Motor neuron (in vitro differentiated cells): ENCODE measurements at regions not wholly inside any gene's neighbourhood (a gene's known extent, or its start where the extent isn't known, plus 50 kb on each side); places are given as distances from the start of the nearest gene placed in this dataset.

ENCODE experiments used
- ATAC-seq, 8 experiments: fragments of 200-7000 bp; cut with Tn5 transposase; replicated peaks in 6 of 8; 2 replicates each; pipeline ENCODE4 v1.8.0; 2021; ENCODE audit warnings: mild to moderate bottlenecking in 8 of 8, moderate library complexity in 8 of 8
- H3K27ac ChIP-seq, 2 donors: fragments of 250-450 bp; sonication (Bioruptor Pico); 2 replicates each; pipeline ENCODE4 v1.9.0; 2021; ENCODE audit warnings: antibody characterized with exemption in 2 of 2, mild to moderate bottlenecking in 2 of 2, moderate library complexity in 1 of 2
- H3K4me1 ChIP-seq, 2 donors: fragments of 250-450 bp; sonication (Bioruptor Pico); replicated peaks in 1 of 2; 2 replicates each; pipeline ENCODE4 v1.6.1; 2021; ENCODE audit warnings: antibody characterized with exemption in 2 of 2, mild to moderate bottlenecking in 2 of 2, moderate library complexity in 1 of 2
- H3K4me3 ChIP-seq, 5 donors: fragments of 250-450 bp; sonication (Bioruptor Pico); 2 replicates each; pipeline ENCODE4 v1.9.0; 2021; ENCODE audit warnings: antibody characterized with exemption in 5 of 5, mild to moderate bottlenecking in 5 of 5, moderate library complexity in 4 of 5
- WGBS, 10 experiments: fragments of 450-650 bp; shearing (Covaris generic); methylation state at CpG; one replicate each; pipeline ENCODE4 v1.0.0; 2022; 5-methylcytosine and 5-hydroxymethylcytosine counted together
- in situ Hi-C, 9 experiments: fragments of 400-800 bp; cut with MboI; loops; one replicate each; pipeline ENCODE4 v1.15.0; 2021; ENCODE audit warnings: low sequenced_read_pairs in 9 of 9, low pct_unique_long_range_greater_than_20kb in 2 of 9; ENCODE audit not compliant: unreplicated experiment in 9 of 9

GRCh38 chr3:30069056-30069455, 537.3 kb upstream of the TGFBR2 start:
- in situ Hi-C loops: no loop called here
- 33 to 100% (median 76%) methylated on average over 1 to 2 of the region's 2 CpGs; no CpG with 5 or more reads in 3 of the 10 experiments for WGBS, 10 experiments
- Histone ChIP-seq H3K4me1 (peaks cover 0 to 3% of the 10 kb centered on the region in 2 donors), H3K27ac (no peak overlapping the region), H3K4me3 (no peak overlapping the region)
- no peak for ATAC-seq

DNA sequence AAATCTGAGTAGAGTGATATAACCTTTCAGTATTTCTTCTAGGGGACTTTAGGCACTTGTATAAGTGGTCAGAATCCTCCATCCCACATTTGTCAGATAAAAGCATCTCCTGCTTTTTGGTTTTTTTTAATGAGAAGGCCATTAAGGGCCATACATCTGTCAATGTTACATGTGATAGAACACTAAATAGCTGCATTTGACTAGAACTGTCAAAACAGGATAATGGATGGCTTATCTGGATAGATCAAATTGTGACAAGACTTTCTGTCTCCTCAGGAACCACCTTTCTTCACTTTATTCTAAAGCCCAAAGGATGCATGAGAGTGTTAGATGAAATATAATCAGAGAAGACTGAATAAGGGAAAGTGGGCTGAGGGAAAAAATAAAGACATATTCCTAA, 533.4 kb upstream of the TGFBR2 start:
- Histone ChIP-seq H3K4me1 (peaks cover 0 to 3% of the 10 kb centered on the region in 2 donors), H3K27ac (no peak overlapping the region), H3K4me3 (no peak overlapping the region)
- in situ Hi-C loops: no loop called here
- no peak for ATAC-seq

DNA sequence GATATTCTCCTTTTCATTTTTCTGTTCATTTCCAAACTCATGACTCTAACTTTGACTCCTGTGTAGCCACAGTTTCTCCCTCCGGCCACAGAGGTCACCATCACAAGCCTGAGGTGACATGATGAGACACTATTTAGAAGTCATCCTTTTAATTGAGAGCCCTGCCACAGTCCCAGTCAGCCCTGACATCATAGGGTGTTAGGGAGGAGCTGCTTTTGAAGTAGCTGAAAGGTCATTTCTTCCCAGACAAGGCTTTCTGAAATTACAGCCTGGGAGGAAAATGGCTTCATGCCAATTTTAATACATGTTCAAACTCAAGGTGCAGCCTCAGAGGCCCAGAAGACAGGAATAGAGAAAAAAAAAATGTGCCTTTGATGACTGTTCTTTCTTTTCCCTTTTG, 532.8 kb upstream of the TGFBR2 start:
- ATAC-seq: peak; percentile 36 to 95 (median 72)
- 0 to 56% (median 14%) methylated on average over 1 of the region's 1 CpG; no CpG with 5 or more reads in 3 of the 10 experiments for WGBS, 10 experiments
- in situ Hi-C loops: no loop called here
- Histone ChIP-seq H3K4me1 (peaks cover 0 to 3% of the 10 kb centered on the region in 2 donors), H3K27ac (no peak overlapping the region), H3K4me3 (no peak overlapping the region)

GRCh38 chr3:30075514-30075913, 530.9 kb upstream of the TGFBR2 start:
- in situ Hi-C loops: no loop called here
- H3K4me3 ChIP-seq: no peak overlapping the region
- 50 to 100% (median 96%) methylated on average over 1 to 2 of the region's 2 CpGs; no CpG with 5 or more reads in 2 of the 10 experiments for WGBS, 10 experiments
- H3K4me1 ChIP-seq: peaks cover 0 to 3% of the 10 kb centered on the region in 2 donors
- no peak for ATAC-seq
- H3K27ac ChIP-seq: no peak overlapping the region

- in situ Hi-C loops: no loop called here
These were observed 529.5 kb upstream of the TGFBR2 start for GRCh38 chr3:30076899-30077298.

DNA sequence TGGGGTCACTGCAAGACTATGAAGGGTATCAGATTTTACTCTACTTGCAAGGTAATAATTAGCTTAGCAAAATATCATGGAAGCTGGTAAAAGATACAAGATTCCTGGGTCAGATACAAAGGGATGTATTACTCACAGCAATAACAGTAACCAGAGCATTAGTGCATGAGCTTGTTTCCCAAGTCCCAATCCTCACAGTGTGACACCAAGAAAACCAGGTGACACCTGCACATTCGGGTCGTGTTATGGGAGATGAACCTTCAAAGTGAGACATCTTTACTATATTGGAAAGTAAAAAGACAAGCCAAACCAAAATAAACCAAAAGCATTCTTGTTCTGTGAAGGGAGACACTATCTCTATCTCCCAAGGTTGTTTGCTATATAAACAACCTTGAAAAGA, 528.7 kb upstream of the TGFBR2 start:
- WGBS, 10 experiments: 83 to 100% (median 100%) methylated on average over 1 to 2 of the region's 2 CpGs; no CpG with 5 or more reads in 1 of the 10 experiments
- no peak for ATAC-seq
- no peak overlapping the region for H3K27ac ChIP-seq
- peaks cover 0 to 3% of the 10 kb centered on the region in 2 donors for H3K4me1 ChIP-seq
- in situ Hi-C loops: no loop called here
- H3K4me3 ChIP-seq: no peak overlapping the region

More at GRCh38 chr3:30076899-30077298, 529.5 kb upstream of the TGFBR2 start:
- Histone ChIP-seq H3K4me3 (no peak overlapping the region), H3K27ac (no peak overlapping the region), H3K4me1 (peaks cover 0 to 3% of the 10 kb centered on the region in 2 donors)
- ATAC-seq: no peak

DNA sequence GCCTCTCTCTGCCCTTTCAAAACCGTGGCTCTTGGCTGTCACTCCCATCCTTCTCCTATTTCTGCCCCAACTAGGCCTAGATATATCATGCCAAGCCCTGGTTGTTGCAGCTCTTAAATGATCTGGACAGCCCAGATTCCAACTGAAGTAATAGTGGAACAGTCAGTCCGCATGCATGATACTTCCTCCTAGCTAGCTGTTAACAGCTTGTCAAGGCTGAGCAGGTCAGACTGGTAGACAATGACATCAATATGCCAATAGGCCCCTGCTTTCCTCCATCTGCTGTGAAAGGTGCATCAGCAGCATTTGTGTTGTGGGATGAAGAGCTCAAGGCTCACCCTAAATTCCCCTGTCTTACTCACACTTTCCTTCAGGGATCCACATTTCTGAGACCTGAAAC, 527.7 kb upstream of the TGFBR2 start:
- Histone ChIP-seq H3K27ac (no peak overlapping the region), H3K4me3 (no peak overlapping the region), H3K4me1 (peaks cover 0 to 2% of the 10 kb centered on the region in 2 donors)
- in situ Hi-C loops: no loop called here
- no peak for ATAC-seq
- WGBS, 10 experiments: 0 to 100% (median 80%) methylated on average over 1 to 2 of the region's 2 CpGs; no CpG with 5 or more reads in 4 of the 10 experiments

GRCh38 chr3:30081904-30082303, 524.5 kb upstream of the TGFBR2 start:
- WGBS, 10 experiments: 48 to 100% (median 75%) methylated on average over 3 of the region's 3 CpGs; no CpG with 5 or more reads in 4 of the 10 experiments

GRCh38 chr3:30082652-30083051, 523.7 kb upstream of the TGFBR2 start:
- Histone ChIP-seq H3K4me3 (no peak overlapping the region), H3K27ac (no peak overlapping the region), H3K4me1 (peaks cover 10 to 20% of the 10 kb centered on the region in 2 donors)
- ATAC-seq: no peak
- in situ Hi-C loops: no loop called here
- 15 to 87% (median 53%) methylated on average over 1 to 7 of the region's 7 CpGs for WGBS, 10 experiments

More at GRCh38 chr3:30081904-30082303, 524.5 kb upstream of the TGFBR2 start:
- peak in 1 of 8 experiments; percentile 49 for ATAC-seq
- Histone ChIP-seq H3K4me1 (peaks cover 10 to 20% of the 10 kb centered on the region in 2 donors), H3K27ac (no peak overlapping the region), H3K4me3 (no peak overlapping the region)
- in situ Hi-C loops: no loop called here

GRCh38 chr3:30083315-30083714, 523.1 kb upstream of the TGFBR2 start:
- H3K4me3 ChIP-seq: no peak overlapping the region
- 81 to 100% (median 95%) methylated on average over 1 to 4 of the region's 4 CpGs for WGBS, 10 experiments
- no peak for ATAC-seq
- no peak overlapping the region for H3K27ac ChIP-seq
- in situ Hi-C loops: no loop called here
- peaks cover 10 to 20% of the 10 kb centered on the region in 2 donors for H3K4me1 ChIP-seq

DNA sequence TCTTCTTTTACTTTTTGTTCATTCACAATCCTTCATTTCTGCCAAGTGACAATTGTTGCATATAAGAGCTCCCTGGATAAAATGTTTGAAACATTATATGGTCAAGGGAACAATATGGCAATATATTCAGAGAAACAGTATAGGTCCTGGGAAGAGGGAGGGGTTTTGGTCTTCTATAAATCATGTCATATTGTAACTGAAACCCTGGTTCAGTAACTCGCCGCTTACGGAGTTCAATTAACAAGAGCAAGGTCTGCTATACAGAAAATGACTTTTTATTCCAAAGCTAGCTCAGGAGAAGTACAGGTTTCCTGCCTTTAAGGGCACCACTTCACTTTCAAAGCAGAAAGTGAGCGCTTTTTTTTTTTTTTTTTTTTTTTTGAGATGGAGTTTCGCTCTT, 522.1 kb upstream of the TGFBR2 start:
- H3K4me1 ChIP-seq: peaks cover 10 to 20% of the 10 kb centered on the region in 2 donors
- 21 to 100% (median 88%) methylated on average over 1 to 4 of the region's 5 CpGs; no CpG with 5 or more reads in 2 of the 10 experiments for WGBS, 10 experiments
- in situ Hi-C loops: no loop called here
- no peak overlapping the region for H3K4me3 ChIP-seq
- no peak overlapping the region for H3K27ac ChIP-seq
- ATAC-seq: no peak

GRCh38 chr3:30084971-30085403, 521.4 kb upstream of the TGFBR2 start:
- 20 to 94% (median 41%) methylated on average over 2 to 3 of the region's 3 CpGs; no CpG with 5 or more reads in 5 of the 10 experiments for WGBS, 10 experiments
- in situ Hi-C loops: no loop called here
- no peak for ATAC-seq
- Histone ChIP-seq H3K27ac (no peak overlapping the region), H3K4me1 (peaks cover 10 to 20% of the 10 kb centered on the region in 2 donors), H3K4me3 (no peak overlapping the region)

- no peak for ATAC-seq
These were observed 520.9 kb upstream of the TGFBR2 start for GRCh38 chr3:30085486-30085885.

DNA sequence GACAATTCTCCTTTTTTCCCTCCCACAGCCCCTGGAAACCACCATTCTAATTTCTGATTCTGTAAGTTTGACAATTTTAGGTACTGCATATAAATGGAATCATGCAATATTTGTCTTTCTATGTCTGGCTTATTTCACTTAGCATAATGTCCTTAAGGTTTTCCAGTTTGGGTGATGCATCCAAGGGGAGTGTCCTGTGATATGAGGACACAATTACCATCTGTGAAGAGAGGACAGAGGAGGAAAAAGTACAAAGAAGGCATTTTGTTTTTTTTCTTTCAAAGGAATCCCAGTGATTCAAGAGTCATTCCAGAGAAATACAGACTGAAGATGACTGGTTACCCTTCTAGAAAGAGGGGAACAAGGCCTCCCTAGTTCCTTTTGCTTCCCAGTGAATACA, 514.7 kb upstream of the TGFBR2 start:
- no peak overlapping the region for H3K27ac ChIP-seq
- H3K4me3 ChIP-seq: no peak overlapping the region
- in situ Hi-C loops: no loop called here
- no peaks in the 10 kb centered on the region for H3K4me1 ChIP-seq
- peak in 3 of 8 experiments; percentile 41 to 84 (median 70) for ATAC-seq

More at GRCh38 chr3:30085486-30085885, 520.9 kb upstream of the TGFBR2 start:
- H3K4me3 ChIP-seq: no peak overlapping the region
- 0 to 100% (median 0%) methylated on average over 1 of the region's 1 CpG; no CpG with 5 or more reads in 1 of the 10 experiments for WGBS, 10 experiments
- peaks cover 10 to 20% of the 10 kb centered on the region in 2 donors for H3K4me1 ChIP-seq
- in situ Hi-C loops: no loop called here
- no peak overlapping the region for H3K27ac ChIP-seq
